WERI-Rb-1 (cell line): ENCODE measurements at regions not wholly inside any gene's neighbourhood (a gene's known extent, or its start where the extent isn't known, plus 50 kb on each side); places are given as distances from the start of the nearest gene placed in this dataset.

Experiments
- DNase-seq: peaks from one replicate; pipeline ENCODE4 v3.0.0-alpha.2; 2020
- H3K27ac ChIP-seq: fragments of 250-450 bp; sonication (Bioruptor Pico); 2 replicates; pipeline ENCODE4 v1.5.1; 2020; ENCODE audit warnings: mild to moderate bottlenecking, moderate library complexity
- H3K27me3 ChIP-seq: fragments of 250-450 bp; sonication (Bioruptor Pico); 2 replicates; pipeline ENCODE4 v1.5.1; 2021; ENCODE audit warnings: mild to moderate bottlenecking, low read depth, moderate library complexity; ENCODE audit not compliant: insufficient read depth, severe bottlenecking
- H3K36me3 ChIP-seq: fragments of 250-450 bp; sonication (Bioruptor Pico); 2 replicates; pipeline ENCODE4 v1.5.1; 2020; ENCODE audit warnings: mild to moderate bottlenecking, moderate library complexity
- H3K4me3 ChIP-seq: 2 replicates; pipeline ENCODE4 v1.5.1; 2011; ENCODE audit warnings: low read depth, mild to moderate bottlenecking, control low read depth, low read length
- H3K9me3 ChIP-seq: fragments of 250-450 bp; sonication (Bioruptor Pico); 2 replicates; pipeline ENCODE4 v1.5.1; 2021; ENCODE audit warnings: mild to moderate bottlenecking, moderate library complexity; ENCODE audit not compliant: severe bottlenecking
- TF ChIP-seq, protein P1 (sequence below): IDR thresholded peaks from 2 replicates; pipeline ENCODE4 v1.5.1; 2011; ENCODE audit warnings: low read depth, mild to moderate bottlenecking, control low read depth, inconsistent platforms, low read length

DNA sequence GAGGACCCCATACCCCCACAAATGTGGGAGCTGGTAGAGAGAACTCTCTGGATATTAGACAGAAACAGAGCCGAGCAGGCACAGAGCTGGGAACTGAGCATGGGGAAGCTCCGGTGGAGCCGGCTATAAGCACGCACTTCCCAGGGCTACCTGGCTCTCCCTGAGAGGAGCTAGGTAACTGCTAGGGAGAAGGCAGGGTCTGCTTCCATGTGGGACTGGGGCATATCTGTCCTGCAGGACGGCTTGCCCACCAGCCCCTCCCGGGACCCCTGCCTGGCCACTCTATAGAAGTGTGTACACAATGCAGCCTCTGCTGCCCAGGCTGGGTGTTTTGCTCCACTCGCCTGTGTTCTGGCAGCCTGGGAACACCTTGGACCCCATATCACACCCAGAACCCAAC, 1537.0 kb upstream of the CDH9 start:
- H3K27me3 ChIP-seq: no peaks in the 10 kb centered on the region
- no peak for DNase-seq
- H3K9me3 ChIP-seq: no peaks in the 10 kb centered on the region
- no peaks in the 10 kb centered on the region for H3K36me3 ChIP-seq
- no peak overlapping the region for H3K27ac ChIP-seq
- TF ChIP-seq, protein P1, sequence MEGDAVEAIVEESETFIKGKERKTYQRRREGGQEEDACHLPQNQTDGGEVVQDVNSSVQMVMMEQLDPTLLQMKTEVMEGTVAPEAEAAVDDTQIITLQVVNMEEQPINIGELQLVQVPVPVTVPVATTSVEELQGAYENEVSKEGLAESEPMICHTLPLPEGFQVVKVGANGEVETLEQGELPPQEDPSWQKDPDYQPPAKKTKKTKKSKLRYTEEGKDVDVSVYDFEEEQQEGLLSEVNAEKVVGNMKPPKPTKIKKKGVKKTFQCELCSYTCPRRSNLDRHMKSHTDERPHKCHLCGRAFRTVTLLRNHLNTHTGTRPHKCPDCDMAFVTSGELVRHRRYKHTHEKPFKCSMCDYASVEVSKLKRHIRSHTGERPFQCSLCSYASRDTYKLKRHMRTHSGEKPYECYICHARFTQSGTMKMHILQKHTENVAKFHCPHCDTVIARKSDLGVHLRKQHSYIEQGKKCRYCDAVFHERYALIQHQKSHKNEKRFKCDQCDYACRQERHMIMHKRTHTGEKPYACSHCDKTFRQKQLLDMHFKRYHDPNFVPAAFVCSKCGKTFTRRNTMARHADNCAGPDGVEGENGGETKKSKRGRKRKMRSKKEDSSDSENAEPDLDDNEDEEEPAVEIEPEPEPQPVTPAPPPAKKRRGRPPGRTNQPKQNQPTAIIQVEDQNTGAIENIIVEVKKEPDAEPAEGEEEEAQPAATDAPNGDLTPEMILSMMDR: no peak
- H3K4me3 ChIP-seq: no peak overlapping the region

DNA sequence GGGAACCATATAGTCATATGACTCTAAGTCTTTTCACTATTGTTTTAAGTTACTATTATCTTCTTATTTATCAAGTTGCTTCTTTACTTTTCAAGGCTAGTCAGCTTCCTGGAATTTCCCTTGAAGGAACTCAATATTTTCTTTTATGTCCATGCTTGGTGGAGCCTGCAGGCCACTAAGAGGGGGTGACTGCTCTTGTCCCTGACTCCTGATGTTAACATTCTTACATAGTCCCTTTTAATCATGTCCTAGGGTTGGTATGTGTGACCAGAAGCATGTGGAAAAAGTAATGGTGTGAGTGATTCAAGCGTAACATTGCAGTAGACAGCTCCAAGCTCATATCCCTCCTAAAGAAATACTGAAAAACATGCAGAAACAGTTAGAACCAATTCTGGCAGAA, 1536.2 kb upstream of the CDH9 start:
- no peak overlapping the region for H3K4me3 ChIP-seq
- no peaks in the 10 kb centered on the region for H3K27me3 ChIP-seq
- no peak overlapping the region for H3K27ac ChIP-seq
- no peak for DNase-seq
- no peaks in the 10 kb centered on the region for H3K9me3 ChIP-seq
- TF ChIP-seq, protein P1: no peak
- no peaks in the 10 kb centered on the region for H3K36me3 ChIP-seq

DNA sequence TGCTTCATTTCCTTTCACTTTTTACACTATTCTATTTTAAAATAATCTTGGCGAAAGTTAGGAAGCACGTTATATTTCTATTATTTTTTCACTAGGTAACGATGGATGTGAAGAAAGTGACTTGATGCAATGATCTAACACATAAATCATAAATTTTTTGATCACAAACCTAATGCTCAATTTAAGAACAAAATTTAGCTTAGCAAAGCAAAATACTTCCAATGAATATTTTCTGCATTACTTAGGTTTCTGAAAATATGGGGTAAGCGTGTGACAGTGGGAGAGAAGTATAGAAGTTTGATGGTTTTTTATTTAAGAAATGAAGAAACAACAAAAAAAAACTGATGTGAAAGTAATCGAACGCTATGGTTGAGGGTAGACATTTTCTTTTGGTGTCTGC, 1528.7 kb upstream of the CDH9 start:
- Histone ChIP-seq H3K36me3 (no peaks in the 10 kb centered on the region), H3K4me3 (no peak overlapping the region), H3K27ac (no peak overlapping the region), H3K27me3 (no peaks in the 10 kb centered on the region), H3K9me3 (no peaks in the 10 kb centered on the region)
- TF ChIP-seq, protein P1: no peak
- no peak for DNase-seq

DNA sequence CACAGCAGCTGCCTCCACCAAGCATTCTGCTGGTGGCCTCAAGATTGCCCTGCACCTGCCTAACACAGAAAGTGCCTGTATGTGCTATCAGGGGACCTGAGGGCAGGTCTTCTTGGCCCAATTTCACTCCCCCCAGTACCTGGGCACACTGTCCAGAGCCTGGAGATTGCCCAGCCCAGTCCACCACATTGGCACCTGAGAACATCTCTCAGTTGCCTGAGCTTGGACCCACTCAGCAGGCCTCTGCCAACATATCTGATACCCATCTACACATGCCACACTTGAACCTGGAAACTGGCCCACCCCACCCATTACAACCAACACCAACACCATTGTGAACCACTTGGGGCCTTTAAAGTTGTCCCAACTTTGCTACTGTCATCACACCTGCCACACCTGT, 1523.1 kb upstream of the CDH9 start:
- TF ChIP-seq, protein P1: no peak

DNA sequence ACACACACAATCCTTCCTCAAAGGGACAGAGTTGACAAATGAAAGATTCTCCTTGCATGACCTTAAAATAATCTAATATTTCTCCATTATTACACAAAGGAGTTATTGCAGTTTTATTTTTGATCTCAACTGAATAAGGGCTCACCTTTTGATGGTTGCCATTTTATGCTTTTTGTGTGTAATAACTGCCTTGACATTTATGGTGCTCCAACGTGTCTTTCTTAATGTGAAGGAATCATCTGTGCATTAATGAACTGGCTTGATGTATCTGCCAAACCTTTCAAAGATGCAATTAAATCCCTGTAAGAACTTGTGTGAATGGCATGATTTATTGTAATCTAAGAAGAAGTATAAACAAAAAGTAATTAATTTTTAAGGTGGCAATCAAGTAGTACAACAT, 1519.8 kb upstream of the CDH9 start:
- Histone ChIP-seq H3K36me3 (no peaks in the 10 kb centered on the region), H3K4me3 (no peak overlapping the region), H3K27me3 (no peaks in the 10 kb centered on the region), H3K9me3 (no peaks in the 10 kb centered on the region), H3K27ac (no peak overlapping the region)
- DNase-seq: no peak
- TF ChIP-seq, protein P1: no peak

More for the DNA sequence above, 1523.1 kb upstream of the CDH9 start:
- no peaks in the 10 kb centered on the region for H3K36me3 ChIP-seq
- DNase-seq: no peak
- no peak overlapping the region for H3K27ac ChIP-seq
- no peaks in the 10 kb centered on the region for H3K27me3 ChIP-seq
- no peaks in the 10 kb centered on the region for H3K9me3 ChIP-seq
- H3K4me3 ChIP-seq: no peak overlapping the region

DNA sequence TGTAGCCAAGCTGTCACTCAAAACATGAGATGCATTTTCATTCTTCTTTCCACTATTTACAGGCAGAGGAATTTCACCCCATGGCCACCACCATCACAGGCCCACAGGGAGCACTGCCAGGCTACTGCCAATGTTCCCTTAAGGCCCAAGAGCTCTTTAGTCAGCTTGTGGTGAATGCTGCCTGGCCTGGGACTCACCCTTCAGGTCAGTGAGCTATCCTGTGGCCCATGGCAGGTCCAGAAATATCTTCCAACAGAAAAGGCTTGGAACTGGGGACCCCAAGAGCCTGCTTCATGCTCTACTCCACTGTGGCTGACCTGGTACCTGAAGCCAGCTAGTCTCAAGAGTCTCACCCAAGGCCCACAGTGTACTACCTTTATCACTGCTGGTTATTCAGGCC, 1518.7 kb upstream of the CDH9 start:
- Histone ChIP-seq H3K4me3 (no peak overlapping the region), H3K27ac (no peak overlapping the region), H3K27me3 (no peaks in the 10 kb centered on the region), H3K9me3 (peaks cover 4% of the 10 kb centered on the region), H3K36me3 (no peaks in the 10 kb centered on the region)
- TF ChIP-seq, protein P1: no peak
- DNase-seq: no peak
